ENCODE measurements at regions not wholly inside any gene's neighbourhood (a gene's known extent, or its start where the extent isn't known, plus 50 kb on each side); places are given as distances from the start of the nearest gene placed in this dataset.

DNA sequence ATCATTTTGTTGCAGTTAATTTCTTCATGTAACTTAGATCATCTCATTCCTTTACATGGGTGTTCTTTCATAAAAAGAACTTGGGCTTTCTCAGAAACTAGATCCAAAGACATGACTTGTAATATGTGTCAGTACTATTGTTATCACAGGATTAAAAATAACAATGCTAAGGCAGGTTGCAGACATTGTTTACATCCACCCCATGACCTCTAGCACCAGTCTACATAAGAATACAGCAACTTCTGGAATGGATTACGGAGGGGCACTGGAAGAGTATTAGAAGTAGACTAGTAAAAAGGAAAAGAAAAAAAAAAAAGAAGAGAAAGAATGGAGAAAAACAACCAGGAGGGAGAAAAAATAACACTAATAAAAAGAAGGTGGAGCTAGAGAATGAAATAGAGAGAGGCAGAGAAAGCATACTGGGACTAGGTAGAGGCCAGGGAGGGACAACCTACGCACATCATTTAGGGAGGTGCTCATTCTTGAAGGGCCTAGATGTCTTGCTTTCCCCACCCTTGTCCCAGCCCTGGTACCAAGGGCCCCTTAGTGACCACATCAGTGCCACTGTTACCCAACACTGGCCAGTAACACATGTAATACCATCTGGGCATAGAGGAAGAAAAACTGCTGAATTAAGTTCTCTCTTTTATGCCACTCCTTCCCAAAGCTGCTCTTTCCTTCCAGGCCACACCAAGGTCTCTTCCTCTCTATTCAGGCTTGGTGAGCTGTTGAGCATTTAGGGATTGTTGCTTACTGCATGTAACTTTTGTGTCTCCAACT, 70.6 kb upstream of the KLF7 start:
- no peak for DNase-seq (ENCODE audit: low read depth)

DNA sequence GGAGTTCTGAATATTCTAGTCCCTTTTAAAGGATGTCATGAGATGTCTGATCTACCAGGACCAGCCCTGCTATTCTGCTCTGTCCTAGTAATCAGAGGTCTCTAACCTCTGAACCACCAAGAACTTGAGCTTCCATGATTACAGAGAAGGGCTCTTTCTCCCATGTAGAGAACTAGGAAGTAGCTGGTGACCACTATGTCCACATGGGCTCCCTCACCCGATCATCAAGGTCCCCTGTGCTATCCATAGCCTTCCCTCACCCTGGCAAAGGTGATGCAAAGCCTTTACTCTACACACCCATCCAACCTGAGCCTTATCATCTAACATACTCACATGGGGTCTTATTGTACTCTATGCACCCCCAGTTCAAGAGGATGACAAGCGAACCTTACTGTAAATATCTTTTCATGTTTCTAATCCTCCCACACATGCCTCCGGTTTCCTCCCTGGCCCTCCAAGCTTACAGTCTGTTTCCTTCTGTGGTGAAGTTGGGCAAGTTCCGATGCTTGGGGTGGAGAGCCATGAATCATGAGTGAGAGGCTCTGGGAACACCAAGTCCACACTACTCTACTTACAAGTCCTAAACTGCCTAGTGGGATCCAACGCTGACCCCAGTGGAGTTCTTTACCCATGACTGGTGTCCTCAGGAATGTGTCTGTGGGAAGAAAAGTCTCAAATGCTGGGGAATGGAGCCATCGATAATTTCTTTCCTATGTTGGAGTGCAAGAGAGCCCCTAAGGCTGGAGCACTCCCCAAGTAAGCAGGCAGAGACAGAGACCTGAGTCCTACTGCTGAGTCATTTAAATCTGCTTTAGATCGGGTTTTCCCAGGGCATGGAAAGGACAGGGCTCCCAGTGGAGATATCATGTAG, 73.3 kb upstream of the KLF7 start:
- no peak for DNase-seq (ENCODE audit: low read depth)

DNA sequence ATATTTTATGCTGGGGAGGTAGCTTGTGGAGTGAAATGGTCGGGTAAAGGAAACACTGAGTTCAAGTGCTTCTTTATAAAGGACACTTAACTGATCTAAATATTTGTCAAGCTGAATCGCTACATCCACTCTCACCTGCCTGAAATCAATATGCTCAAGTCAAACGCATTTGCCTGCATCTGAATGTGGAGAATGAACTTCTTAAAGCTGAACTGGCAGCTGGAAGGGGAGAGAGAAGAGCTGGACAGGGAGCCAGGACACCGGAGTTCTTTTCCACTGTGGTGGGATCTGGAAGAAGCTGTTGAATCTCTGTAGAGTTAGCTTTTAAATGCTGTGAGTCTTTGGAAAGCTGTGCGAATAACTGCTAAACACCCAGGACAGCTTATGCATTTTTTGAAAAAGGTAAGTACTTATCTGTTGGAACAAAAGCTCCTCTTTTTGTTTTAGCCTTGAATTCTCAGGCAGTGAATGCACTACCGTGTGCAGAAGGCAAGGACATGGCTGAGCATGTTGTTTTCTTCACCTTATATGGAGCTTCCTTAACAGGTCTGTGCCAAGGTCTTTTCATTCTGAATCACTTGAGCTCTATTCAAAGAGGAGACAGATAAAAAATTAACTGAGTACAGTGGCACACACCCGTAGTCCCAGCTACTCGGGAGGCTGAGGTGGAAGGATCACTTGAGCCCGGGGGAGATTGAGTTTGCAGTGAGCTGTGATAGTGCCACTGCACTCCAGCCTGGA, 74.2 kb upstream of the KLF7 start:
- DNase-seq (ENCODE audit: low read depth): no peak

DNA sequence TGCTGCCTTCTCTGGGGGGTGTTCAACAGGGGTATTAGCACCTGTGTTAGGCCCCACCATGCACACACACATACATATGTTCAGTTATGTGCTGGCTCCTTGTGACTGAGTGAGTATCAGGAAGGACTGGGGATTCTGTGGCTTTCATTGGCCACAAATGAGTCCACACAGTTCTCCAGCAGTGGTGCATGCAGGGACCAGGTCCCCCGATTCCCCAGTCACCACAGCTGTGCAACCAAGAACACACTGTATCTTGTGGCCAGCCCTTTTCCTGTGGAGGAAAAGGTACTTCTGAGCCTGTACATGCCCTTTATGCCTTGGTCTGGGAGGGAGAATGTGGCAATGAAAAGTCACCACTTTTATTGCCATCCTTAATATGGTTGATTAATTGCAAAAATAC, 74.9 kb upstream of the KLF7 start:
- DNase-seq (ENCODE audit: low read depth): no peak

DNA sequence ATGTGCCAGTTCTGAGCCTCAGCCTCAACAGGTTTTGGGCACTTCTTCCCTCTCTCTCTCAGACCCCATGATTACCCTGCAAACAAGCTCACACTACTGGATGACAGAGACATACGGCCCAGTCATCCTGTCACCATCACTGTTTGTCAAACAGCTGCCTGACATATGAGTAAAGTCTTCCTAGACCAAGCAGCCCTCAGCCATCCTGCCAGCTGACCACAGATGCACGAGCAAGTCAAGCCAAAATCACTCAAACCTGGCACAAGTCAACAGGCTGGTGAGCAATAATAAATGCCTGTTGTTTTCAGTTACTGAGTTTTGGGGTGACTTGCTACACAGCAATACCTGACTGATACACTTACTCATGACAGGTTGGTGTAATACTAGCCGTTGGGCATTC, 75.5 kb upstream of the KLF7 start:
- no peak for DNase-seq (ENCODE audit: low read depth)

DNA sequence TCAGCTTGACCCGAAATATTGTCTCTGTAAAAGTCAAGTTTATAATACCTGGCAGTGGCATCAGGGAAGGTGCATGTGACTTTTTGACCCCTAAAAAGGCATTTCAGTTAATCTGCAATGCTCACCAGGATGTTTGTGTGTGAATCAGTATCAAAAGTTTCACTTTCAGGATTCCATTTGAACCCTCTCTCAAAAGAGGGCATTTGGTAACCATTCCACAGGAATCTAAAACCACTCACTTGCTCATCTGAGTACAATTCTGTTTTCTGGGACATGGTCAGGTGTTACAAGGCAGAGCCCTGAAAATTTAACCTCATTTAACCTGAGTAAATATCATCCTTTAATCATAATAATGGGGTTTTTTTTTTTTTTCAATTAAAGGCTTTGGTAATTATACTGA, 77.9 kb upstream of the KLF7 start:
- no peak for DNase-seq (ENCODE audit: low read depth)

DNA sequence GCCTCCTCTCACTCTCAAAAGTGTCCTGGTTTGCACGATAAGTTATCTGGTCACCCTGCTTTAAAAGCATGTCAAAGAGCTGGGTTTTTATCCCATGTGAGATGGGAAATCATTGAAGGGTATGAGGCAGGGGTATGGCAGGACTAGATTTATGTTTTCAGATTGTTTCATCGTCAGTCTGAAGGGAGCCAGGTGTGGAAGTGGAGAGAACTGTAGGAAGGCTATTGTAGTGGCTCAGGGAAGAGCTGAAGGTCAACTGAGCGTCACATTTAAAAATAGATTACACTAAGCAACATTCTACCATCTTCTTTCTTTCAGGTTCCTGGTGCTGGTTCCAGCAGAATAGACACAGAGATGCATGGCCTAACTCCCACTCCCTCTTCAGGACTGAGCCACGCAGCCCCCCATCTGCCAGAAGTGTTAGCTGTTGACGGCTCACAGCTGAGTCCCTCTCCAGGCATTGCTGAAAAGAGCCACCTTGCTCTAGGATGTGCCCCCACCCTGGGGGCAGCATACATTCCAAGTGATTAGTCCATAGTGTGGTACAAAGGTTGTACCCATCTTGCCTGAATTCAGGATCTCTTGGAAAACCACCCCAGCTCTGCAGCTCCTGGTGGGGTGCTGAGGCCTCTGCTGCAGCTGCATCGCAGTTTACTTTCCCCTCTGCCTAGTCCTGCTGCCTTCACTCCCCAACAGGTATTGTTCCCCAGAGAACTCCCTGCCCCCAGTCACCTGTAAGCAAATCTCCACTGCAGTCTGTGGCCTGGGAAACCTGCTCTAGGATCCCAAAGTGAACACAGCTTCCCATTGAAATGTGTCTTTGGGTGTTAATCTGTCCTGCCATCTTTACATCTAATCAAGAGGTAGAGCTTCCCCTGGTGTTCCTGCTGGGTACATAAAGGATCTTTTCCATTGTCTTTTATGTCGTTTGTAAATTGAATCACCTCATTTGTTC, 79.5 kb upstream of the KLF7 start:
- DNase-seq (ENCODE audit: low read depth): no peak

DNA sequence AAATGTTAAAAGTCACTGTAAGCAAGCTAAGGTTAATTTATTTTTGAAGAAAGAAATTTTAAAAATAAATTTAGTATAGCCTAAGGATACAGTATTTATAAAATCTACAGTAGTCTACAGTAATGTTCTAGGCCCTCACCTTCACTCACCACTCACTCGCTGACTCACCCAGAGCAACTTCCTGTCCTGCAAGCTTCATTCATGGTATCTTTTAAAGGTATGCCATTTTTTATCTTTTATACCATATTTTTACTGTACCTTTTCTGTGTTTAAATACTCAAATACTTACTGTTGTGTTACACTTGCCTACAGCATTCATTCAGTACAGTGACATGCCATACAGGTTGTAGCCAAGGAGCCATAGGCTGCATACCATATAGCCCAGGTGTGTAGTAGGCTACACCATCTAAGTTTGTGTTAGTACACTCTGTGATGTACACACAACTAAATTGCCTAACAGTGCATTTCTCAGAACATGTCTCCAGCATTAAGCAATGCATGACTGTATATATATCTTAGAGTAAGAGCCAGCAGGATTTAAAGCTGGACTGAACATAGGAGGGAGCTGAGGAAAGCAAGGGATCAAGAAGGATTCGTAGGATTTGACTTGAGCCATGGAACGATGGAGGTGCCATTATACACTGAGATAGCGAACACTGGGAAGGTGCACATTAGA, 83.1 kb upstream of the KLF7 start:
- DNase-seq (ENCODE audit: low read depth): no peak

DNA sequence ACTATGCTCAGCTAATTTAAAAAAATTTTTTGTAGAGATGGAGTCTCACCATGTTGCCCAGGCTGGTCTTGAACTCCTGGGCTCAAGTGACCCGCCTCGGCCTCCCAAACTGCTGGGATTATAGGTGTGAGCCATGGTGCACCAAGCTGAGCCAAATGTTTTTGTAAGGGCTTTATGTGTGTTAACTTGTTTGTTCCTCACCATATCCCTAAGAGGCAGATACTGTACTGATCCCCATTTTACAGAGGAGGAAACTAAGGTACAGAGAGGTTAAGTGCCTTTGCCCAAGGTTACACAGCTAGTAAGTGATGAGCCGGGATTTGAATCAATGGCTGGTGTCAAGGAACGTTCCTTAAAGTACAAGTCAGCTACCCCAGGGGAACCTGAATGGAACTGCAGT, 85.3 kb upstream of the KLF7 start:
- no peak for DNase-seq (ENCODE audit: low read depth)

DNA sequence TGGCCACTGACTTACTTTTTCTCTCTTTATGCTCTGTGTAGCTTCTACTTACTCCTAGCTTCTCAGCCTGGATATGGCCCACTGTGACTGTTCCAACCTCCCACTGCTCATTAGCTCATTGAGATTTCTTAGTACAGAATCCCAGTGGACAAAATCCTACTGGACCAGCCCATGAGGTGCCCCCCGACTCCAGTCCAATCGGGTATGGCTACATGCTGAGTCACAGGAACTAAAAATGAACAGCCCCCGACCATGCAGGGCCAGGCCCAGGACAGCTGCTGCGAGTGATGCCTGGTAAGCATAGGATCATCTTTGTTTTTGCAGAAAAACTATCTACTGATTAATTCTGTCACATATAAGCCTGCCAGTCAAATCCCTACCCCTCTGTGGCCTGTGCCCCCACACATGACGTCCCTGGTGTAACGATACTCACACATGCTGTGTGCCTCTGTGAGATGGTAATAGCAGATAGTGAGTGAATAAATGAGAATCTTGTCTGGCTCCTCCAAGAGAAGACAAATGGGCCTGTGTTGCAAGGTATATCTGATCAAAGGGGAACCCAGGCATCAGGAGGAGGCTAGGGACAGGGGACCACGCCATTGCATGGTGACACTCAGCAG, 85.9 kb upstream of the KLF7 start:
- no peak for DNase-seq (ENCODE audit: low read depth)

DNA sequence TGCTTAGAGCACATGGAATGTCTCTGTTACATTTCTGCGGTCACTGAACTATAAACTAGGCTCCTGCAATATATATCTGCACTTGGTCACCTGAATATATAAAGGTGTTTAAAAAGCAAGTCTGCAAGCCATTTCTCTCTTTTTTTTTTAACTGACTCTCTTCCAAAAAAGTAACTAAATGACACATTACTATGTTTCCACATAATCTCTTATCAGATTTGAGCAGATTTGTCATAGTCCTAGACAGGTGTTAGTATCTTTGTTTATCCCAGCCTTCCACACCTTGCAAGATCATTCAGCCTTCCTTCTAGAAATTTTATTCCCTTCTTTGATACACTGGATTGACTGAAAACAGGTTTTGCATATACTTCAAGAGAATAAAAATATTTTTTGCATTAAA, 86.7 kb upstream of the KLF7 start:
- DNase-seq (ENCODE audit: low read depth): no peak

DNA sequence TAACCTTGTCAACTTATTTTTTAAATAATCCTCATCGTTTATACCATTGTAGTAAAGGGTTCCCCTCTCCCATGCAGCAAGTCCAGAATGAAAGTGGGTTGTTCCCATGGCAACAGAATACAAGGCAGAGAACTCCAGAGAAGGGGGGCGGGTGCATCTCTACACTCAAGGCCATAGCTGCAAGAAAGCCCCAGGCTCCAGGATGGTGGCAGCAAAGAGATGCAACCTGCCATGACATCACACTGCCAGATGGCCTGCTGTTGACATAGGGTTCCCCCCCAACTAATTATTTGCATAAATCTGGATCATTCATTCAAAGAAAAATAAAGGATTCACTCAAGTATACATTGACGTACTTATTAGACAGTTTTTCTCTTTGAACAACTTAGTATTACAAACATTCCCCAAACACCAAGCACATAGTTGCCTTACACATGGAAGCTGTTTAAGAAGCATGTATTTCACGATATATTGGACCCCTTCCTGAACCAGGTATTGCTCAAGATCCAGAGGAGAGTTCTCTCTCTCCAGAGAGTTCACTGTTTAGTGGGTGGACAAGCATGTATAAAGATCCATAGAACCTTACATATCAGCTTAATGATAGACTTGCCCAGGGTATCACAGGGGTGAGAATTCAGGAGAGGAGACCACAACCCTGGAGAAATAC, 87.4 kb upstream of the KLF7 start:
- no peak for DNase-seq (ENCODE audit: low read depth)

DNA sequence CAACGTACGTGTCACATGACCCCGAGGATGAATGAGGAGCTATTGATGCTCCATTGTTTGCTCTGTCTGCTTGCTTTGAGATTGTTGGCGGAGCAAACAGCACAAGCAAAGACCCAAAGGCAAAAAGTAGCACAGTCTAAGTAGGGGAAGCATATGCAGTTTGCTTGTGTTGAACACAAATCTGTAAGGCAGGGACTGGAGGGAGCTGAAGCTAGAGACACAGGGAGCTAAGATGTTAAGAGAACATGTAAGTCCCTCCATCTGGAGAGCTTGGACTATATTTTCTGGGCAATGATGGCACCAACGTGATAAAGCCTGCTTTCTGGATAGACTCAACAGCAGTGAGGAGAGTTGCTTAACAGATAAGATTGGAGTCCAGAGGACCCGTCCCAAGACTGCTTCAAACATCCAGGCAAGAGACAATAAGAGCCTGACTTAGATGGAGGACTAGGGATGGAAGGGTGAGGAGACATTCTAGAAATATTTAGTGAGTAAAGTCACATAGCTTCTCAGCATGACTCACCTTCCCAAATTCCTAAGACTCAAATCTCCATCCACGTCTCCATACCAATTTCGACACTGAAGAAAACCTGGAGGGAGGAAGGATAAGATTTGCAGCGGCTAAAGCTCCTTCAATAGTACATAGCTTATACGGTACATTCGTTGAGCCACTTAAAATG, 88.1 kb upstream of the KLF7 start:
- no peak for DNase-seq (ENCODE audit: low read depth)

DNA sequence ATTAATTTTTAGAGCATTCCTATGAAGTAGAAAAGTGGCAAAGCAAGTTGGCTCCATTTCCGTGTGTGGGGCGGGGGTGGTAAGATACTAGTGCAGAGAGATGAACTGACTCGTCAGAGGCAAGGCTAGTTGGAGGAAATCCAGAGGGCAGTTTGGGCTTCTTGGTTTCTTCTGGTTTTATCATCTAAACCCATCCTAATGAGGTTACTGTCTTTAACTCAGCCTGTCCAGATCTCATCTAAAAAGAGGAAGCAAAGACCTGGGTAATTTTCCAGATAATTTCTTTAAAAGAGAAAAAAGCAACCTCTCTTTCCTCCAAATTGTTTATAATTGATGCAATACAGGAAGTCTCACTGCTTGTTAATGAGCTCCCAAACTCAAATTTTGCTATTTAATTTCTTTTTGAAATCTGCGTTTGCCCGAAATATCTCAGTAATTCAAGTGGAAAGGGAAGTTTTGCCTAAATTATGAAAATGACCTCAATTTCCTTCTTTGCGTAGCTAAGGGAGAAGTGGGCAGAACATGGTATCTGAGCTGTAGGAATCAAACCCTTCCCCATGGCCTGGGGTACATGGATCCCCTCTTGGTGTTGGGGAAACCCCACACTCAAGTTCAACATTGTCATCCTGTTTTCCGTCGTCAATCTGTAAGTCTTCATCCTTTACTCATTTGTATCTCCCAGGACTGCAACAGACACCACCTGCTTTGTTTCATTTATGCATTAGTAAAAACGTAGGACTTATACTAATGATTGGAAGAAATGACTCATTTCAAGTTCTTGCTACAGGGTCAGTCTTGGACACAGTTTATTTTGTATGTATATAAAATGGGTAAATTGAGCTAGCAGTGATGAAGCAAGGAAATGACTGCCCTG, 89.1 kb upstream of the KLF7 start:
- no peak for DNase-seq (ENCODE audit: low read depth)

DNA sequence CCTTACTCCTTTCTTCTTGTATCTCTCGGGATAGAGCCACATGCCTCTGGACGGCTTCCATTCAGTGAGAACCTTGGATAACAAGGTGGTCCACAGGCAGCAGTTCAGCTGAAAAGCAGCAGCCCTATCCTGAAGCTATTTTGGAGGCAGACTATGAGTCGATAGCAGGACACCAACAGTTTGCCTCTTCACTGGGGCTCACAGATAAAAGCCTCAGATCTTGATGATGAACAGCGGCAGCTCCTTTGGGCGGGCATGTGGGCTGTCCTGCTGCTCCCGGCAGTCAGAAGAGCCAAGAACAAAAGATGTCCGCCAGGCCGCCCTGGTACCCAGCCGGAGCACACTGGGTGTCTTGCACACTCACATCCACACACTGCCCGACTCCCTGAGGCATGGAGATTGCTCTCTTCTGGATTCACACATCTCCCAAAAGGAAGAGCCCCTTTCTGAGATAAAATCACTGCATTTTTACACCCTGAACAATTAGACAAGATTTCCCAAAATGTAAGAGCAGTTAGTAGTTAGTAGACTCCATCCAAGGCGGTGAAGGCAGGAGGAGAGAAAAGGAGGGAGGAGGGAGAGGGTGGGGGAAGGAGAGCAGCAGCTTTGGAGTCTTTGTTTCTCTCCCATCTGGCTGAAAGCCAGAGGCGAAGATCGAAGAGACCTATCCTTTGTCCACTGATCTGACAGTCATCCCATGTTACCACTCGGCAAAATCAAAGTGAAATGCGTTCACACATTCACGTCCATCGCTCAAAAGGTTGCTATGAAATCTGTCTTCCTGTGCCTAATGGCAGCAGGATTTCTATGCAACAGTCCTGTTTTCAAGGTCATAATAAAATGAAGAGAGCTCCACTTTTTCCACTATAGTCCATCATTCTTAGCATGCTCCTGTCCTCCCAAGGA, 90.1 kb upstream of the KLF7 start:
- DNase-seq (ENCODE audit: low read depth): no peak

DNA sequence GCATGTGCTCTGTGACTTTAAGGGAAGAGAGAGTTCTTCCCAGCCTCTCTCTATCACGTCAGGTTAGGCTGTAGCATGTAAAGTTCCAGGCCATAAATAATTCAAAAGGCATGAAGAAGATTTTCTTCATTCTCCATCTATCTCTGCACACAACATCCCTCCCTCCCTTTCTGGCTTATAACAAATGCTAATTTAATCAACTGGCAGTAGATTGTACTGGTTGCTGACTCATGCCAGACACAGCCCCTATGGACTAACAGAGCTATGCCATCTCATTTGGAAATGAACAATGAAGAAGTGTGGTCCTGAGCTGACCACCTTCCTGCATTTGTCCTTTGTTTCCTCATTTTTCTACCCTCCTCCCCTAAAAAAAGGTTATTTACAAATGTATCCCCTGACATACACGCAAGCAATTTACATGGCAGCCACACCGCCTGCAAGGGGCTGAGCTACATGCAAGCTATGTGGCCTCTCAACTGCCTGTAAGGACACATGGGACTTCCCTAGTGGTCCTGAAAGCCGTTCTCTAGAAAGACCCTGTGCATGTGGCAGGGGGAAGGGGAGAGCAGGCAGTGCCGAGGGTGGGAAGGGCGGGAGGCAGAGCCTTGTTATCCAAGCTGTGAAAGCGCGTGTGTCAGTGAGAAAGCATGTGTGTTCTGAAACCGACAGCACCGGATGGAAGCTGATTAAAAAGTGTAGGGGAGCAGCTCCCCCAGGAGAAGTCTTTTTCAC, 90.9 kb upstream of the KLF7 start:
- no peak for DNase-seq (ENCODE audit: low read depth)

Data from stimulated activated CD8-positive, alpha-beta memory T cell treated with anti-CD3 and anti-CD28 coated beads, Interleukin-12 subunit alpha, Interleukin-12 subunit beta, amount 100 ng/mL, for 1 hour (primary cell).